ENCODE measurements at regions not wholly inside any gene's neighbourhood (a gene's known extent, or its start where the extent isn't known, plus 50 kb on each side); places are given as distances from the start of the nearest gene placed in this dataset.

- ChIA-PET POLR2A (no interaction called here), CTCF (no interaction called here)
- intact Hi-C loops (cut with micrococcal nuclease; ENCODE audit: unreplicated experiment) = no loop called here
- Histone ChIP-seq H3K4me1 (no peaks in the 10 kb centered on the region), H3K36me3 (ENCODE audit: control insufficient read depth, insufficient read depth, low read length) (no peaks in the 10 kb centered on the region), H3K9me3 (no peaks in the 10 kb centered on the region), H3K27me3 (replicated peaks; ENCODE audit: control insufficient read depth, insufficient read depth, low read length) (no peaks in the 10 kb centered on the region), H3K4me3 (ENCODE audit: low read depth, low read length) (no peak overlapping the region)
- Mint-ChIP-seq H3K4me3 (ENCODE audit: unreplicated experiment) (no peak overlapping the region), H3K4me1 (ENCODE audit: low read depth, unreplicated experiment) (no peaks in the 10 kb centered on the region), H3K27ac (ENCODE audit: unreplicated experiment) (no peak overlapping the region), H3K9me3 (ENCODE audit: unreplicated experiment) (no peaks in the 10 kb centered on the region), H3K36me3 (ENCODE audit: insufficient read depth, unreplicated experiment) (no peaks in the 10 kb centered on the region), H3K27me3 (ENCODE audit: insufficient read depth, unreplicated experiment) (no peaks in the 10 kb centered on the region)
- TF ChIP-seq CTCF (IDR thresholded peaks at IDR 0.05; ENCODE audit: insufficient read depth in 1 of 2, low read depth in 1 of 2, low read length in 1 of 2, severe bottlenecking in 1 of 2, unreplicated experiment in 1 of 2) = no peak
- no peak for DNase-seq
- BruUV-seq (replicated peaks) = no TSS peak
Measured at GRCh38 chr13:34696741-34697140, 245.3 kb upstream of the NBEA start.

- TF ChIP-seq CTCF (IDR thresholded peaks at IDR 0.05; ENCODE audit: insufficient read depth in 1 of 2, low read depth in 1 of 2, low read length in 1 of 2, severe bottlenecking in 1 of 2, unreplicated experiment in 1 of 2) = no peak
- no peak for DNase-seq
- H3K4me1 ChIP-seq = no peaks in the 10 kb centered on the region
- BruUV-seq (replicated peaks) = no TSS peak
- ChIA-PET POLR2A (no interaction called here), CTCF (no interaction called here)
- Mint-ChIP-seq H3K36me3 (ENCODE audit: insufficient read depth, unreplicated experiment) (no peaks in the 10 kb centered on the region), H3K9me3 (ENCODE audit: unreplicated experiment) (no peaks in the 10 kb centered on the region), H3K27me3 (ENCODE audit: insufficient read depth, unreplicated experiment) (no peaks in the 10 kb centered on the region), H3K4me3 (ENCODE audit: unreplicated experiment) (no peak overlapping the region), H3K27ac (ENCODE audit: unreplicated experiment) (no peak overlapping the region), H3K4me1 (ENCODE audit: low read depth, unreplicated experiment) (no peaks in the 10 kb centered on the region)
- no peaks in the 10 kb centered on the region for H3K27me3 ChIP-seq (replicated peaks; ENCODE audit: control insufficient read depth, insufficient read depth, low read length)
- H3K4me3 ChIP-seq (ENCODE audit: low read depth, low read length) = no peak overlapping the region
- intact Hi-C loops (cut with micrococcal nuclease; ENCODE audit: unreplicated experiment) = no loop called here
- no peaks in the 10 kb centered on the region for H3K36me3 ChIP-seq (ENCODE audit: control insufficient read depth, insufficient read depth, low read length)
- no peaks in the 10 kb centered on the region for H3K9me3 ChIP-seq
Measured at GRCh38 chr13:34698945-34699344, 243.1 kb upstream of the NBEA start.

- H3K36me3 Mint-ChIP-seq (ENCODE audit: insufficient read depth, unreplicated experiment) = no peaks in the 10 kb centered on the region
- H3K4me3 Mint-ChIP-seq (ENCODE audit: unreplicated experiment) = no peak overlapping the region
- ChIA-PET POLR2A (no interaction called here), CTCF (no interaction called here)
- Histone ChIP-seq H3K27me3 (replicated peaks; ENCODE audit: control insufficient read depth, insufficient read depth, low read length) (no peaks in the 10 kb centered on the region), H3K4me3 (ENCODE audit: low read depth, low read length) (no peak overlapping the region), H3K36me3 (ENCODE audit: control insufficient read depth, insufficient read depth, low read length) (no peaks in the 10 kb centered on the region), H3K4me1 (no peaks in the 10 kb centered on the region), H3K9me3 (no peaks in the 10 kb centered on the region)
- no peaks in the 10 kb centered on the region for H3K4me1 Mint-ChIP-seq (ENCODE audit: low read depth, unreplicated experiment)
- no peaks in the 10 kb centered on the region for H3K9me3 Mint-ChIP-seq (ENCODE audit: unreplicated experiment)
- intact Hi-C loops (cut with micrococcal nuclease; ENCODE audit: unreplicated experiment) = no loop called here
- no TSS peak for BruUV-seq (replicated peaks)
- DNase-seq = no peak
- H3K27me3 Mint-ChIP-seq (ENCODE audit: insufficient read depth, unreplicated experiment) = no peaks in the 10 kb centered on the region
- no peak overlapping the region for H3K27ac Mint-ChIP-seq (ENCODE audit: unreplicated experiment)
- TF ChIP-seq CTCF (IDR thresholded peaks at IDR 0.05; ENCODE audit: insufficient read depth in 1 of 2, low read depth in 1 of 2, low read length in 1 of 2, severe bottlenecking in 1 of 2, unreplicated experiment in 1 of 2) = no peak
Measured at GRCh38 chr13:34700155-34700554, 241.9 kb upstream of the NBEA start.

Data from Caco-2 (cell line).